ENCODE measurements at regions not wholly inside any gene's neighbourhood (a gene's known extent, or its start where the extent isn't known, plus 50 kb on each side); places are given as distances from the start of the nearest gene placed in this dataset.
"Not testable (repeated sequence)": the region's sequence is repeated elsewhere in the genome, so short reads cannot be mapped to it uniquely, and the experiment has no call there.

GRCh38 chr1:78292361-78292760 is 198.4 kb upstream of the PTGFR start:
- Histone ChIP-seq H3K9me3 (ENCODE audit: control insufficient read depth, insufficient read depth, low read depth, low read length) (no peaks in the 10 kb centered on the region), H3K36me3 (ENCODE audit: control insufficient read depth, insufficient read depth, low read length) (no peaks in the 10 kb centered on the region), H3K4me3 (ENCODE audit: low read depth, low read length) (no peak overlapping the region), H3K27me3 (ENCODE audit: control insufficient read depth, insufficient read depth, low read length) (peaks cover 7% of the 10 kb centered on the region; the same call in 1 of the 2 replicates), H3K4me1 (ENCODE audit: control insufficient read depth, insufficient read depth, low read length) (no peaks in the 10 kb centered on the region), H3K27ac (ENCODE audit: low read depth, low read length) (no peak overlapping the region), H3K9ac (ENCODE audit: low read length) (no peak overlapping the region)

- Histone ChIP-seq H3K27me3 (ENCODE audit: control insufficient read depth, insufficient read depth, low read length) (no peaks in the 10 kb centered on the region; the same call in 1 of the 2 replicates), H3K9me3 (ENCODE audit: control insufficient read depth, insufficient read depth, low read depth, low read length) (no peaks in the 10 kb centered on the region), H3K9ac (ENCODE audit: low read length) (no peak overlapping the region), H3K27ac (ENCODE audit: low read depth, low read length) (no peak overlapping the region), H3K4me1 (ENCODE audit: control insufficient read depth, insufficient read depth, low read length) (no peaks in the 10 kb centered on the region), H3K36me3 (ENCODE audit: control insufficient read depth, insufficient read depth, low read length) (no peaks in the 10 kb centered on the region), H3K4me3 (ENCODE audit: low read depth, low read length) (no peak overlapping the region)
These were observed 192.9 kb upstream of the PTGFR start for GRCh38 chr1:78297836-78298235.

- Histone ChIP-seq H3K9ac (ENCODE audit: low read length) (no peak overlapping the region), H3K4me3 (ENCODE audit: low read depth, low read length) (no peak overlapping the region), H3K9me3 (ENCODE audit: control insufficient read depth, insufficient read depth, low read depth, low read length) (no peaks in the 10 kb centered on the region), H3K27me3 (ENCODE audit: control insufficient read depth, insufficient read depth, low read length) (no peaks in the 10 kb centered on the region; the same call in 1 of the 2 replicates), H3K27ac (ENCODE audit: low read depth, low read length) (no peak overlapping the region), H3K4me1 (ENCODE audit: control insufficient read depth, insufficient read depth, low read length) (no peaks in the 10 kb centered on the region), H3K36me3 (ENCODE audit: control insufficient read depth, insufficient read depth, low read length) (no peaks in the 10 kb centered on the region)
These were observed 192.4 kb upstream of the PTGFR start for GRCh38 chr1:78298349-78298748.

GRCh38 chr1:78301141-78301540 is 189.6 kb upstream of the PTGFR start:
- Histone ChIP-seq H3K4me1 (ENCODE audit: control insufficient read depth, insufficient read depth, low read length) (no peaks in the 10 kb centered on the region), H3K9ac (ENCODE audit: low read length) (no peak overlapping the region), H3K4me3 (ENCODE audit: low read depth, low read length) (no peak overlapping the region), H3K27me3 (ENCODE audit: control insufficient read depth, insufficient read depth, low read length) (no peaks in the 10 kb centered on the region; the same call in 1 of the 2 replicates), H3K36me3 (ENCODE audit: control insufficient read depth, insufficient read depth, low read length) (no peaks in the 10 kb centered on the region), H3K27ac (ENCODE audit: low read depth, low read length) (no peak overlapping the region), H3K9me3 (ENCODE audit: control insufficient read depth, insufficient read depth, low read depth, low read length) (no peaks in the 10 kb centered on the region)

GRCh38 chr1:78303620-78304019 is 187.2 kb upstream of the PTGFR start:
- H3K27ac ChIP-seq (ENCODE audit: low read depth, low read length): no peak overlapping the region
- no peaks in the 10 kb centered on the region for H3K9me3 ChIP-seq (ENCODE audit: control insufficient read depth, insufficient read depth, low read depth, low read length)
- H3K4me1 ChIP-seq (ENCODE audit: control insufficient read depth, insufficient read depth, low read length): no peaks in the 10 kb centered on the region

GRCh38 chr1:78304341-78304740 is 186.4 kb upstream of the PTGFR start:
- no peak overlapping the region for H3K4me3 ChIP-seq (ENCODE audit: low read depth, low read length)
- H3K36me3 ChIP-seq (ENCODE audit: control insufficient read depth, insufficient read depth, low read length): no peaks in the 10 kb centered on the region
- no peak overlapping the region for H3K27ac ChIP-seq (ENCODE audit: low read depth, low read length)
- H3K9ac ChIP-seq (ENCODE audit: low read length): no peak overlapping the region
- H3K27me3 ChIP-seq (ENCODE audit: control insufficient read depth, insufficient read depth, low read length): no peaks in the 10 kb centered on the region; the same call in 1 of the 2 replicates
- H3K9me3 ChIP-seq (ENCODE audit: control insufficient read depth, insufficient read depth, low read depth, low read length): no peaks in the 10 kb centered on the region
- H3K4me1 ChIP-seq (ENCODE audit: control insufficient read depth, insufficient read depth, low read length): no peaks in the 10 kb centered on the region

More at GRCh38 chr1:78303620-78304019, 187.2 kb upstream of the PTGFR start:
- Histone ChIP-seq H3K36me3 (ENCODE audit: control insufficient read depth, insufficient read depth, low read length) (no peaks in the 10 kb centered on the region), H3K4me3 (ENCODE audit: low read depth, low read length) (no peak overlapping the region), H3K9ac (ENCODE audit: low read length) (no peak overlapping the region), H3K27me3 (ENCODE audit: control insufficient read depth, insufficient read depth, low read length) (no peaks in the 10 kb centered on the region; the same call in 1 of the 2 replicates)

GRCh38 chr1:78304761-78305160 is 186.0 kb upstream of the PTGFR start:
- Histone ChIP-seq H3K4me3 (ENCODE audit: low read depth, low read length) (no peak overlapping the region), H3K36me3 (ENCODE audit: control insufficient read depth, insufficient read depth, low read length) (no peaks in the 10 kb centered on the region), H3K27ac (ENCODE audit: low read depth, low read length) (no peak overlapping the region), H3K27me3 (ENCODE audit: control insufficient read depth, insufficient read depth, low read length) (no peaks in the 10 kb centered on the region; the same call in 1 of the 2 replicates), H3K9ac (ENCODE audit: low read length) (no peak overlapping the region), H3K9me3 (ENCODE audit: control insufficient read depth, insufficient read depth, low read depth, low read length) (no peaks in the 10 kb centered on the region), H3K4me1 (ENCODE audit: control insufficient read depth, insufficient read depth, low read length) (no peaks in the 10 kb centered on the region)

GRCh38 chr1:78310261-78310660 is 180.5 kb upstream of the PTGFR start:
- not testable (repeated sequence) for H3K36me3 ChIP-seq (ENCODE audit: control insufficient read depth, insufficient read depth, low read length); H3K9ac ChIP-seq (ENCODE audit: low read length); H3K27ac ChIP-seq (ENCODE audit: low read depth, low read length); H3K4me3 ChIP-seq (ENCODE audit: low read depth, low read length); H3K4me1 ChIP-seq (ENCODE audit: control insufficient read depth, insufficient read depth, low read length); H3K27me3 ChIP-seq (ENCODE audit: control insufficient read depth, insufficient read depth, low read length); H3K9me3 ChIP-seq (ENCODE audit: control insufficient read depth, insufficient read depth, low read depth, low read length)

GRCh38 chr1:78318011-78318410 is 172.8 kb upstream of the PTGFR start:
- no peak overlapping the region for H3K4me3 ChIP-seq (ENCODE audit: low read depth, low read length)
- H3K9me3 ChIP-seq (ENCODE audit: control insufficient read depth, insufficient read depth, low read depth, low read length): no peaks in the 10 kb centered on the region
- no peak overlapping the region for H3K9ac ChIP-seq (ENCODE audit: low read length)
- no peak overlapping the region for H3K27ac ChIP-seq (ENCODE audit: low read depth, low read length)
- no peaks in the 10 kb centered on the region for H3K4me1 ChIP-seq (ENCODE audit: control insufficient read depth, insufficient read depth, low read length)
- peaks cover 36% of the 10 kb centered on the region; the same call in 1 of the 2 replicates for H3K27me3 ChIP-seq (ENCODE audit: control insufficient read depth, insufficient read depth, low read length)
- no peaks in the 10 kb centered on the region for H3K36me3 ChIP-seq (ENCODE audit: control insufficient read depth, insufficient read depth, low read length)

- no peaks in the 10 kb centered on the region for H3K36me3 ChIP-seq (ENCODE audit: control insufficient read depth, insufficient read depth, low read length)
- H3K9me3 ChIP-seq (ENCODE audit: control insufficient read depth, insufficient read depth, low read depth, low read length): no peaks in the 10 kb centered on the region
- no peak overlapping the region for H3K4me3 ChIP-seq (ENCODE audit: low read depth, low read length)
- H3K4me1 ChIP-seq (ENCODE audit: control insufficient read depth, insufficient read depth, low read length): no peaks in the 10 kb centered on the region
- H3K27ac ChIP-seq (ENCODE audit: low read depth, low read length): no peak overlapping the region
- peaks cover 43% of the 10 kb centered on the region for H3K27me3 ChIP-seq (ENCODE audit: control insufficient read depth, insufficient read depth, low read length)
- no peak overlapping the region for H3K9ac ChIP-seq (ENCODE audit: low read length)
These were observed 171.2 kb upstream of the PTGFR start for GRCh38 chr1:78319603-78320002.

- Histone ChIP-seq H3K4me3 (ENCODE audit: low read depth, low read length) (no peak overlapping the region), H3K27me3 (ENCODE audit: control insufficient read depth, insufficient read depth, low read length) (peaks cover 51% of the 10 kb centered on the region), H3K9me3 (ENCODE audit: control insufficient read depth, insufficient read depth, low read depth, low read length) (no peaks in the 10 kb centered on the region), H3K36me3 (ENCODE audit: control insufficient read depth, insufficient read depth, low read length) (no peaks in the 10 kb centered on the region), H3K9ac (ENCODE audit: low read length) (no peak overlapping the region), H3K27ac (ENCODE audit: low read depth, low read length) (no peak overlapping the region), H3K4me1 (ENCODE audit: control insufficient read depth, insufficient read depth, low read length) (no peaks in the 10 kb centered on the region)
These were observed 167.7 kb upstream of the PTGFR start for GRCh38 chr1:78322928-78323680.
